SK-N-SH (cell line): ENCODE measurements at regions not wholly inside any gene's neighbourhood (a gene's known extent, or its start where the extent isn't known, plus 50 kb on each side); places are given as distances from the start of the nearest gene placed in this dataset.

Experiments
- CTCF ChIA-PET: fragments of 300-600, 350-600 bp; formaldehyde crosslinking; extraction: SDS; loops from one replicate; lab custom pipeline; 2021; lab: Yijun Ruan, JAX
- POLR2A ChIA-PET: fragments of 350-600 bp; sonication (Branson Sonifier 250); formaldehyde crosslinking; extraction: SDS; loops from one replicate; lab custom pipeline; 2020; ENCODE audit warnings: antibody characterized with exemption, inconsistent platforms; lab: Yijun Ruan, JAX
- DNase-seq: peaks from one replicate; pipeline ENCODE4 v3.0.0; 2012
- H2AFZ ChIP-seq: fragments of 200-600 bp; sonication (generic); 2 replicates; pipeline ENCODE4 v1.8.1; 2016; ENCODE audit warnings: antibody characterized with exemption, mild to moderate bottlenecking, low read depth
- H3F3A ChIP-seq: fragments of 200-600 bp; sonication (generic); replicated peaks from 2 replicates; pipeline ENCODE3; 2016; ENCODE audit warnings: antibody characterized with exemption, mild to moderate bottlenecking; ENCODE audit not compliant: insufficient read depth
- H3K27ac ChIP-seq, 2 experiments: fragments of 200-500 bp in 1 of 2; fragments of 200-600 bp in 1 of 2; sonication (Bioruptor generic) in 1 of 2; sonication (generic), shearing (Covaris generic) in 1 of 2; 2 replicates each; pipeline versions ENCODE4 v1.5.1 to v1.6.1; 2014 to 2016; ENCODE audit warnings: low read depth in 2 of 2, inconsistent platforms in 1 of 2, low read length in 1 of 2, mild to moderate bottlenecking in 1 of 2, mixed read lengths in 1 of 2
- H3K27me3 ChIP-seq: fragments of 200-600 bp; sonication (generic), shearing (Covaris generic); 2 replicates; pipeline ENCODE4 v1.6.1; 2016; ENCODE audit warnings: mixed run types; ENCODE audit not compliant: insufficient read depth
- H3K36me3 ChIP-seq, 2 experiments: fragments of 200-500 bp in 1 of 2; fragments of 200-600 bp in 1 of 2; sonication (Bioruptor generic) in 1 of 2; sonication (generic) in 1 of 2; replicated peaks in 1 of 2; 2 replicates each; pipeline versions ENCODE3 to v1.5.1; 2014 to 2016; ENCODE audit warnings: low read length in 1 of 2, mild to moderate bottlenecking in 1 of 2; ENCODE audit not compliant: insufficient read depth in 2 of 2, control insufficient read depth in 1 of 2
- H3K4me1 ChIP-seq, 2 experiments: fragments of 200-500 bp in 1 of 2; fragments of 200-600 bp in 1 of 2; sonication (Bioruptor generic) in 1 of 2; sonication (generic), shearing (Covaris generic) in 1 of 2; 2 replicates each; pipeline versions ENCODE4 v1.5.1 to v1.6.1; 2014 to 2016; ENCODE audit warnings: low read depth in 1 of 2, low read length in 1 of 2, mixed run types in 1 of 2; ENCODE audit not compliant: insufficient read depth in 2 of 2, control insufficient read depth in 1 of 2
- H3K4me2 ChIP-seq: fragments of 200-600 bp; sonication (generic), shearing (Covaris generic); 2 replicates; pipeline ENCODE4 v1.6.1; 2017; ENCODE audit warnings: mixed run types
- H3K4me3 ChIP-seq, 2 experiments: fragments of 200-500 bp in 1 of 2; fragments of 200-600 bp in 1 of 2; sonication (Bioruptor generic) in 1 of 2; sonication (generic), shearing (Covaris generic) in 1 of 2; 2 replicates each; pipeline versions ENCODE4 v1.5.1 to v1.8.1; 2014 to 2016; ENCODE audit warnings: low read depth in 2 of 2, inconsistent platforms in 1 of 2, low read length in 1 of 2, mild to moderate bottlenecking in 1 of 2, mixed read lengths in 1 of 2, moderate library complexity in 1 of 2
- H3K79me2 ChIP-seq: fragments of 200-600 bp; sonication (generic); 2 replicates; pipeline ENCODE4 v1.8.1; 2017; ENCODE audit warnings: mild to moderate bottlenecking; ENCODE audit not compliant: insufficient read depth
- H3K9ac ChIP-seq: fragments of 200-600 bp; sonication (generic); 2 replicates; pipeline ENCODE4 v1.6.1; 2017; ENCODE audit warnings: mixed run types
- H3K9me2 ChIP-seq: fragments of 200-600 bp; sonication (generic); 2 replicates; pipeline ENCODE4 v1.6.1; 2017; ENCODE audit warnings: mixed run types
- H3K9me3 ChIP-seq: fragments of 200-600 bp; sonication (generic); 2 replicates; pipeline ENCODE4 v1.6.1; 2017; ENCODE audit warnings: mixed run types, mild to moderate bottlenecking, moderate library complexity
- H4K20me1 ChIP-seq: fragments of 200-600 bp; sonication (generic); 2 replicates; pipeline ENCODE4 v1.6.1; 2017; ENCODE audit warnings: mild to moderate bottlenecking, mixed run types; ENCODE audit not compliant: insufficient read depth
- CHD2 ChIP-seq: fragments of 150-350 bp; IDR thresholded peaks from 2 replicates; pipeline ENCODE4 v1.6.1; 2018; ENCODE audit warnings: low read length; ENCODE audit not compliant: partially characterized antibody
- ELF1 ChIP-seq: IDR thresholded peaks from 2 replicates; pipeline ENCODE4 v1.4.0; 2012
- FOXM1 ChIP-seq: IDR thresholded peaks from 2 replicates; pipeline ENCODE4 v1.4.0; 2012; ENCODE audit warnings: low read depth, mild to moderate bottlenecking
- JUND ChIP-seq: IDR thresholded peaks from 2 replicates; pipeline ENCODE4 v1.4.0; 2012
- NFIC ChIP-seq: IDR thresholded peaks from 2 replicates; pipeline ENCODE4 v1.4.0; 2012; ENCODE audit warnings: borderline replicate concordance
- NRF1 ChIP-seq: IDR thresholded peaks from 2 replicates; pipeline ENCODE4 v1.6.1; 2012; ENCODE audit warnings: low read depth, mild to moderate bottlenecking, low read length
- RAD21 ChIP-seq: IDR thresholded peaks from 2 replicates; pipeline ENCODE4 v1.6.1; 2012; ENCODE audit warnings: mild to moderate bottlenecking, low read length
- RCOR1 ChIP-seq: fragments of 150-350 bp; IDR thresholded peaks from 2 replicates; pipeline ENCODE4 v1.6.1; 2017; ENCODE audit warnings: antibody characterized with exemption, low read length
- SIN3A ChIP-seq: IDR thresholded peaks from 2 replicates; pipeline ENCODE4 v1.6.1; 2012; ENCODE audit warnings: low read depth, mild to moderate bottlenecking, low read length, moderate library complexity, borderline replicate concordance
- TAF1 ChIP-seq: IDR thresholded peaks from 2 replicates; pipeline ENCODE4 v1.6.1; 2012; ENCODE audit warnings: low read depth, mild to moderate bottlenecking, low read length, moderate library complexity, borderline replicate concordance
- TEAD4 ChIP-seq: IDR thresholded peaks from 2 replicates; pipeline ENCODE4 v1.4.0; 2012; ENCODE audit warnings: mild to moderate bottlenecking, borderline replicate concordance; ENCODE audit not compliant: insufficient read depth
- ZBTB33 ChIP-seq: IDR thresholded peaks from 2 replicates; pipeline ENCODE4 v1.4.0; 2012; ENCODE audit warnings: low read depth, borderline replicate concordance
- WGBS: methylation state at CpG from one replicate; pipeline ENCODE4 v1.1.6; 2017; ENCODE audit warnings: low lambda C conversion rate; 5-methylcytosine and 5-hydroxymethylcytosine counted together
- TF ChIP-seq, protein P1 (sequence below): fragments of 150-350 bp; IDR thresholded peaks from 2 replicates; pipeline ENCODE4 v1.6.1; 2017; ENCODE audit warnings: antibody characterized with exemption, low read length, low read depth, borderline replicate concordance

- CTCF ChIA-PET, result interaction anchor here (0.9 kb wide), 1 partner anchor 293 kb away, joined by 3 read pairs; no protein-coding TSS in a partner anchor
- Histone ChIP-seq H3K36me3 (no peaks in the 10 kb centered on the region), H3K4me3 (no peak overlapping the region), H4K20me1 (no peaks in the 10 kb centered on the region), H3K79me2 (no peaks in the 10 kb centered on the region)
- TF ChIP-seq TAF1 (no peak), NFIC (no peak), RCOR1 (no peak), NRF1 (no peak), CHD2 (no peak), RAD21 (no peak), ELF1 (no peak), ZBTB33 (no peak)
- TF ChIP-seq, protein P1, sequence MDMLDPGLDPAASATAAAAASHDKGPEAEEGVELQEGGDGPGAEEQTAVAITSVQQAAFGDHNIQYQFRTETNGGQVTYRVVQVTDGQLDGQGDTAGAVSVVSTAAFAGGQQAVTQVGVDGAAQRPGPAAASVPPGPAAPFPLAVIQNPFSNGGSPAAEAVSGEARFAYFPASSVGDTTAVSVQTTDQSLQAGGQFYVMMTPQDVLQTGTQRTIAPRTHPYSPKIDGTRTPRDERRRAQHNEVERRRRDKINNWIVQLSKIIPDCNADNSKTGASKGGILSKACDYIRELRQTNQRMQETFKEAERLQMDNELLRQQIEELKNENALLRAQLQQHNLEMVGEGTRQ, result no peak
- TF ChIP-seq, all 33 proteins: peak for 0
- POLR2A ChIA-PET, result no interaction called here
- no peaks in the 10 kb centered on the region for H3K27me3 ChIP-seq
- no peak overlapping the region for H2AFZ ChIP-seq
- no peaks in the 10 kb centered on the region for H3K9me3 ChIP-seq
- H3K27ac ChIP-seq, result no peak overlapping the region
- H3K9me2 ChIP-seq, result no peaks in the 10 kb centered on the region
- 47% methylated on average over 4 of the region's 4 CpGs for WGBS
- no peak overlapping the region for H3K9ac ChIP-seq
- H3F3A ChIP-seq, result no peaks in the 10 kb centered on the region
- DNase-seq, result no peak
- no peaks in the 10 kb centered on the region for H3K4me1 ChIP-seq
- H3K4me2 ChIP-seq, result no peak overlapping the region
These were observed 228.1 kb upstream of the ATP10A start for GRCh38 chr15:26091184-26091583.

GRCh38 chr15:26087881-26088280 is 224.8 kb upstream of the ATP10A start:
- no peak for DNase-seq
- Histone ChIP-seq H3K36me3 (no peaks in the 10 kb centered on the region), H3K27me3 (no peaks in the 10 kb centered on the region), H3K27ac (no peak overlapping the region; a peak in 1 of 4 replicates), H3K9me3 (no peaks in the 10 kb centered on the region), H3K4me3 (no peak overlapping the region), H3K9me2 (no peaks in the 10 kb centered on the region), H3K9ac (no peak overlapping the region), H3K79me2 (no peaks in the 10 kb centered on the region), H3K4me1 (peaks cover 0 to 7% of the 10 kb centered on the region in 2 experiments; a peak in 2 of 4 replicates), H3F3A (peaks cover 6% of the 10 kb centered on the region), H4K20me1 (no peaks in the 10 kb centered on the region), H3K4me2 (no peak overlapping the region), H2AFZ (no peak overlapping the region)
- WGBS, result 42% methylated on average over 2 of the region's 2 CpGs
- POLR2A ChIA-PET, result no interaction called here
- CTCF ChIA-PET, result no interaction called here
- no peak for TF ChIP-seq ZBTB33
- TF ChIP-seq TAF1, result no peak
- no peak for TF ChIP-seq FOXM1
- TF ChIP-seq ELF1, result no peak
- TF ChIP-seq RAD21, result no peak
- TF ChIP-seq TEAD4, result no peak
- TF ChIP-seq SIN3A, result no peak
- TF ChIP-seq JUND, result no peak
